HepG2 (cell line): ENCODE measurements at regions not wholly inside any gene's neighbourhood (a gene's known extent, or its start where the extent isn't known, plus 50 kb on each side); places are given as distances from the start of the nearest gene placed in this dataset.
A peak's percentile ranks its signal among the peaks of the same experiment; 100 is the strongest.

Experiments used
- HDAC6 ChIP-seq: fragments of 200-600 bp; sonication (generic); IDR thresholded peaks from 2 replicates; pipeline ENCODE4 v1.7.0; 2017; ENCODE audit warnings: mild to moderate bottlenecking, antibody characterized with exemption, low read length, low read depth
- KAT7 ChIP-seq: IDR thresholded peaks from 2 replicates; pipeline ENCODE4 v1.6.1; 2018; ENCODE audit warnings: borderline replicate concordance, missing compliant biosample characterization
- MIER3 ChIP-seq: IDR thresholded peaks from 2 replicates; pipeline ENCODE4 v1.6.1; 2016; ENCODE audit warnings: missing compliant biosample characterization, borderline replicate concordance
- NCOR1 ChIP-seq: fragments of 200-600 bp; sonication (generic); IDR thresholded peaks from 2 replicates; pipeline ENCODE4 v1.7.0; 2017; ENCODE audit warnings: antibody characterized with exemption, low read length, borderline replicate concordance
- PHF20 ChIP-seq: sonication (generic); formaldehyde crosslinking; IDR thresholded peaks from 2 replicates; pipeline ENCODE4 v1.5.0; 2020; ENCODE audit warnings: mild to moderate bottlenecking, missing genetic modification reagents
- POGZ ChIP-seq: sonication (generic); formaldehyde crosslinking; IDR thresholded peaks from 2 replicates; pipeline ENCODE4 v1.4.0; 2020; ENCODE audit warnings: mild to moderate bottlenecking, missing genetic modification reagents
- RFXANK ChIP-seq: IDR thresholded peaks from 2 replicates; pipeline ENCODE4 v1.6.1; 2016
- TBX3 ChIP-seq: fragments of 450-650 bp; IDR thresholded peaks from 2 replicates; pipeline ENCODE4 v1.6.1; 2017; ENCODE audit warnings: antibody characterized with exemption, mild to moderate bottlenecking, inconsistent platforms, borderline replicate concordance
- TSC22D2 ChIP-seq: sonication (generic); formaldehyde crosslinking; IDR thresholded peaks from 2 replicates; pipeline ENCODE4 v1.5.1; 2020; ENCODE audit warnings: missing genetic modification reagents, mild to moderate bottlenecking, borderline replicate concordance
- ZFP41 ChIP-seq: sonication (generic); formaldehyde crosslinking; IDR thresholded peaks from 2 replicates; pipeline ENCODE4 v1.4.0; 2020; ENCODE audit warnings: mild to moderate bottlenecking, missing genetic modification reagents, borderline replicate concordance
- ZNF460 ChIP-seq: sonication (generic); formaldehyde crosslinking; IDR thresholded peaks from 2 replicates; pipeline ENCODE4 v1.5.1; 2020; ENCODE audit warnings: missing genetic modification reagents, mild to moderate bottlenecking, borderline replicate concordance
- ZNF816 ChIP-seq: sonication (generic); formaldehyde crosslinking; IDR thresholded peaks from 2 replicates; pipeline ENCODE4 v1.8.0; 2022; ENCODE audit warnings: missing genetic modification reagents, mild to moderate bottlenecking, borderline replicate concordance
- TF ChIP-seq, protein P1 (sequence below): sonication (generic); formaldehyde crosslinking; IDR thresholded peaks from 2 replicates; pipeline ENCODE4 v1.5.1; 2020; ENCODE audit warnings: missing genetic modification reagents, mild to moderate bottlenecking, borderline replicate concordance
- TF ChIP-seq, protein P2 (sequence below): sonication (generic); formaldehyde crosslinking; IDR thresholded peaks from 2 replicates; pipeline ENCODE4 v1.4.0; 2020; ENCODE audit warnings: missing genetic modification reagents, borderline replicate concordance
- TF ChIP-seq, protein P3 (sequence below): sonication (generic); formaldehyde crosslinking; IDR thresholded peaks from 2 replicates; pipeline ENCODE4 v1.5.1; 2020; ENCODE audit warnings: mild to moderate bottlenecking, missing genetic modification reagents, borderline replicate concordance
- TF ChIP-seq, protein P4 (sequence below): IDR thresholded peaks from 2 replicates; pipeline ENCODE4 v1.6.1; 2012; ENCODE audit warnings: low read depth, low read length, improper control_type of control experiment

DNA sequence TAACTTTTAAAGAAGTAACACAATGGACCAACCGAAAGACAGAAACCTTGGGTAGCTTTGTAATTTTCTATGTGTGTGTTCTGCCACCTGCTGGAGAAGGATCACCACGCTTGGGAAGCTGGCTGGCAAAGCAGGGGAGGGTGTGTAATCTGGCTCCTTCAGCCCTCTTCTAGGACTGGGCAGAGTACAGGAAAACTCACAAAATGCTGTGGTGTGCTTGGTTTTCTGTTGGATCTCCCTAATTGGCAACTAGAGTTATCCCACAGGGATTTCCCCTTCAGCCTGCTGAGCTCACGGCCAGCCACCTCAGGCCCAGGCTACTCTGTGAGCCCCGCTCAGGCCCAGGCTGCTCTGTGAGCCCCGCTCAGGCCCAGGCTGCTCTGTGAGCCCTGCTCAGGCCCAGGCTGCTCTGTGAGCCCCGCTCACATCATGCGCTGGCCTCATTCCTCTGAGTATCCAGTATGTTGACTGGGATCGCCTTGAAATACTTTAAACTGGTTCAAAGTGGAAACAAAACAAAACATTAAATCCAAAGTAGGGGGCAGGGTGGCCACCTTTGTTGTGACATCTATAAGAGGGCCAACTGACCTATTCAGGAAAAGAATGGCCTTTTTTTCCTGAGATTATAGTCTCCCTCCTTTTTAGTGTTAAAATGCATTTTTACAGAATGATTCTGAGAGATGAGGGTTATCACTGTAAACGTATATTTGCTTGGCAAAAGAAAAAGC, 52.0 kb upstream of the RNU6-8 start (continued):
- TF ChIP-seq, protein P1, sequence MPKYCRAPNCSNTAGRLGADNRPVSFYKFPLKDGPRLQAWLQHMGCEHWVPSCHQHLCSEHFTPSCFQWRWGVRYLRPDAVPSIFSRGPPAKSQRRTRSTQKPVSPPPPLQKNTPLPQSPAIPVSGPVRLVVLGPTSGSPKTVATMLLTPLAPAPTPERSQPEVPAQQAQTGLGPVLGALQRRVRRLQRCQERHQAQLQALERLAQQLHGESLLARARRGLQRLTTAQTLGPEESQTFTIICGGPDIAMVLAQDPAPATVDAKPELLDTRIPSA (CRISPR knock-in tag), result no peak
- TF ChIP-seq KAT7 (CRISPR knock-in tag) (no peak), RFXANK (no peak), PHF20 (CRISPR knock-in tag) (peak; percentile 45; the same call in 1 of the 2 replicates), NCOR1 (no peak), ZFP41 (CRISPR knock-in tag) (no peak), HDAC6 (no peak), ZNF460 (no peak), TBX3 (no peak), POGZ (peak; percentile 43), TSC22D2 (CRISPR knock-in tag) (no peak), ZNF816 (CRISPR knock-in tag) (0 out of 2 replicates have a peak, but pooled peaks have one; percentile 34), MIER3 (peak; percentile 69; the same call in 1 of the 2 replicates)
- TF ChIP-seq, protein P2, sequence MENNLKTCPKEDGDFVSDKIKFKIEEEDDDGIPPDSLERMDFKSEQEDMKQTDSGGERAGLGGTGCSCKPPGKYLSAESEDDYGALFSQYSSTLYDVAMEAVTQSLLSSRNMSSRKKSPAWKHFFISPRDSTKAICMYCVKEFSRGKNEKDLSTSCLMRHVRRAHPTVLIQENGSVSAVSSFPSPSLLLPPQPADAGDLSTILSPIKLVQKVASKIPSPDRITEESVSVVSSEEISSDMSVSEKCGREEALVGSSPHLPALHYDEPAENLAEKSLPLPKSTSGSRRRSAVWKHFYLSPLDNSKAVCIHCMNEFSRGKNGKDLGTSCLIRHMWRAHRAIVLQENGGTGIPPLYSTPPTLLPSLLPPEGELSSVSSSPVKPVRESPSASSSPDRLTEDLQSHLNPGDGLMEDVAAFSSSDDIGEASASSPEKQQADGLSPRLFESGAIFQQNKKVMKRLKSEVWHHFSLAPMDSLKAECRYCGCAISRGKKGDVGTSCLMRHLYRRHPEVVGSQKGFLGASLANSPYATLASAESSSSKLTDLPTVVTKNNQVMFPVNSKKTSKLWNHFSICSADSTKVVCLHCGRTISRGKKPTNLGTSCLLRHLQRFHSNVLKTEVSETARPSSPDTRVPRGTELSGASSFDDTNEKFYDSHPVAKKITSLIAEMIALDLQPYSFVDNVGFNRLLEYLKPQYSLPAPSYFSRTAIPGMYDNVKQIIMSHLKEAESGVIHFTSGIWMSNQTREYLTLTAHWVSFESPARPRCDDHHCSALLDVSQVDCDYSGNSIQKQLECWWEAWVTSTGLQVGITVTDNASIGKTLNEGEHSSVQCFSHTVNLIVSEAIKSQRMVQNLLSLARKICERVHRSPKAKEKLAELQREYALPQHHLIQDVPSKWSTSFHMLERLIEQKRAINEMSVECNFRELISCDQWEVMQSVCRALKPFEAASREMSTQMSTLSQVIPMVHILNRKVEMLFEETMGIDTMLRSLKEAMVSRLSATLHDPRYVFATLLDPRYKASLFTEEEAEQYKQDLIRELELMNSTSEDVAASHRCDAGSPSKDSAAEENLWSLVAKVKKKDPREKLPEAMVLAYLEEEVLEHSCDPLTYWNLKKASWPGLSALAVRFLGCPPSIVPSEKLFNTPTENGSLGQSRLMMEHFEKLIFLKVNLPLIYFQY (CRISPR knock-in tag), result no peak; the same call in 1 of the 2 replicates
- TF ChIP-seq, protein P3, sequence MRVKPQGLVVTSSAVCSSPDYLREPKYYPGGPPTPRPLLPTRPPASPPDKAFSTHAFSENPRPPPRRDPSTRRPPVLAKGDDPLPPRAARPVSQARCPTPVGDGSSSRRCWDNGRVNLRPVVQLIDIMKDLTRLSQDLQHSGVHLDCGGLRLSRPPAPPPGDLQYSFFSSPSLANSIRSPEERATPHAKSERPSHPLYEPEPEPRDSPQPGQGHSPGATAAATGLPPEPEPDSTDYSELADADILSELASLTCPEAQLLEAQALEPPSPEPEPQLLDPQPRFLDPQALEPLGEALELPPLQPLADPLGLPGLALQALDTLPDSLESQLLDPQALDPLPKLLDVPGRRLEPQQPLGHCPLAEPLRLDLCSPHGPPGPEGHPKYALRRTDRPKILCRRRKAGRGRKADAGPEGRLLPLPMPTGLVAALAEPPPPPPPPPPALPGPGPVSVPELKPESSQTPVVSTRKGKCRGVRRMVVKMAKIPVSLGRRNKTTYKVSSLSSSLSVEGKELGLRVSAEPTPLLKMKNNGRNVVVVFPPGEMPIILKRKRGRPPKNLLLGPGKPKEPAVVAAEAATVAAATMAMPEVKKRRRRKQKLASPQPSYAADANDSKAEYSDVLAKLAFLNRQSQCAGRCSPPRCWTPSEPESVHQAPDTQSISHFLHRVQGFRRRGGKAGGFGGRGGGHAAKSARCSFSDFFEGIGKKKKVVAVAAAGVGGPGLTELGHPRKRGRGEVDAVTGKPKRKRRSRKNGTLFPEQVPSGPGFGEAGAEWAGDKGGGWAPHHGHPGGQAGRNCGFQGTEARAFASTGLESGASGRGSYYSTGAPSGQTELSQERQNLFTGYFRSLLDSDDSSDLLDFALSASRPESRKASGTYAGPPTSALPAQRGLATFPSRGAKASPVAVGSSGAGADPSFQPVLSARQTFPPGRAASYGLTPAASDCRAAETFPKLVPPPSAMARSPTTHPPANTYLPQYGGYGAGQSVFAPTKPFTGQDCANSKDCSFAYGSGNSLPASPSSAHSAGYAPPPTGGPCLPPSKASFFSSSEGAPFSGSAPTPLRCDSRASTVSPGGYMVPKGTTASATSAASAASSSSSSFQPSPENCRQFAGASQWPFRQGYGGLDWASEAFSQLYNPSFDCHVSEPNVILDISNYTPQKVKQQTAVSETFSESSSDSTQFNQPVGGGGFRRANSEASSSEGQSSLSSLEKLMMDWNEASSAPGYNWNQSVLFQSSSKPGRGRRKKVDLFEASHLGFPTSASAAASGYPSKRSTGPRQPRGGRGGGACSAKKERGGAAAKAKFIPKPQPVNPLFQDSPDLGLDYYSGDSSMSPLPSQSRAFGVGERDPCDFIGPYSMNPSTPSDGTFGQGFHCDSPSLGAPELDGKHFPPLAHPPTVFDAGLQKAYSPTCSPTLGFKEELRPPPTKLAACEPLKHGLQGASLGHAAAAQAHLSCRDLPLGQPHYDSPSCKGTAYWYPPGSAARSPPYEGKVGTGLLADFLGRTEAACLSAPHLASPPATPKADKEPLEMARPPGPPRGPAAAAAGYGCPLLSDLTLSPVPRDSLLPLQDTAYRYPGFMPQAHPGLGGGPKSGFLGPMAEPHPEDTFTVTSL (CRISPR knock-in tag), result no peak
- TF ChIP-seq, protein P4, sequence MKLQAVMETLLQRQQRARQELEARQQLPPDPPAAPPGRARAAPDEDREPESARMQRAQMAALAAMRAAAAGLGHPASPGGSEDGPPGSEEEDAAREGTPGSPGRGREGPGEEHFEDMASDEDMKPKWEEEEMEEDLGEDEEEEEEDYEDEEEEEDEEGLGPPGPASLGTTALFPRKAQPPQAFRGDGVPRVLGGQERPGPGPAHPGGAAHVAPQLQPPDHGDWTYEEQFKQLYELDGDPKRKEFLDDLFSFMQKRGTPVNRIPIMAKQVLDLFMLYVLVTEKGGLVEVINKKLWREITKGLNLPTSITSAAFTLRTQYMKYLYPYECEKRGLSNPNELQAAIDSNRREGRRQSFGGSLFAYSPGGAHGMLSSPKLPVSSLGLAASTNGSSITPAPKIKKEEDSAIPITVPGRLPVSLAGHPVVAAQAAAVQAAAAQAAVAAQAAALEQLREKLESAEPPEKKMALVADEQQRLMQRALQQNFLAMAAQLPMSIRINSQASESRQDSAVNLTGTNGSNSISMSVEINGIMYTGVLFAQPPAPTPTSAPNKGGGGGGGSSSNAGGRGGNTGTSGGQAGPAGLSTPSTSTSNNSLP, result no peak
